HepG2 (cell line): ENCODE measurements at regions not wholly inside any gene's neighbourhood (a gene's known extent, or its start where the extent isn't known, plus 50 kb on each side); places are given as distances from the start of the nearest gene placed in this dataset.

ENCODE experiments used
- ATAC-seq: fragments of 200-7000 bp; cut with Tn5 transposase; 3 replicates; pipeline ENCODE4 v1.9.1; 2020; ENCODE audit warnings: mild to moderate bottlenecking, moderate library complexity
- BruUV-seq: library from RNA; stranded (reverse); fragments of 400-500 nt; replicated peaks from 2 replicates; lab custom pipeline; 2021; lab: Mats Ljungman, UMichigan
- CTCF ChIA-PET: fragments of 300-600 bp; formaldehyde crosslinking; extraction: SDS; loops from one replicate; lab custom pipeline; 2021; ENCODE audit warnings: low total read pairs, inconsistent platforms, low intra/inter-chr PET ratio; lab: Yijun Ruan, JAX
- POLR2A ChIA-PET: fragments of 350-600 bp; sonication (Branson Sonifier 250); formaldehyde crosslinking; loops from one replicate; lab custom pipeline; 2020; ENCODE audit warnings: antibody characterized with exemption, inconsistent platforms; lab: Yijun Ruan, JAX
- DNase-seq: peaks from one replicate; pipeline ENCODE4 v3.0.0-alpha.2; 2015; ENCODE audit warnings: low spot score
- FAIRE-seq: peaks from 3 replicates; lab custom pipeline; 2011; peaks lifted over from hg19 to GRCh38; lab: Jason Lieb, UNC
- H2AFZ ChIP-seq: one replicate; pipeline ENCODE4 v1.6.1; 2011; ENCODE audit warnings: low read length, inconsistent platforms
- H3K27ac ChIP-seq: fragments of 300-600 bp; 3 replicates; pipeline ENCODE4 v1.8.0; 2011; ENCODE audit warnings: mixed run types, mild to moderate bottlenecking, mixed read lengths, low read length, inconsistent platforms; ENCODE audit not compliant: insufficient read depth; ENCODE audit errors: extremely low read length
- H3K27me3 ChIP-seq, 2 experiments: fragments of 200-600 bp in 1 of 2; 2 replicates in 1 of 2; 3 replicates in 1 of 2; pipeline versions ENCODE4 v1.6.0 to v1.8.0; 2011; ENCODE audit warnings: low read length in 2 of 2, mild to moderate bottlenecking in 2 of 2, moderate library complexity in 2 of 2, inconsistent platforms in 1 of 2; ENCODE audit not compliant: insufficient read depth in 2 of 2, control insufficient read depth in 1 of 2
- H3K36me3 ChIP-seq, 2 experiments: fragments of 200-600 bp in 1 of 2; replicated peaks in 1 of 2; 2 replicates in 1 of 2; 3 replicates in 1 of 2; pipeline versions ENCODE4 v1.5.1 to v1.8.0; 2011; ENCODE audit warnings: low read length in 2 of 2, inconsistent platforms in 1 of 2; ENCODE audit not compliant: insufficient read depth in 2 of 2, control insufficient read depth in 1 of 2
- H3K4me1 ChIP-seq: 2 replicates; pipeline ENCODE4 v1.5.1; 2012; ENCODE audit warnings: low read length, inconsistent platforms; ENCODE audit not compliant: insufficient read depth
- H3K4me2 ChIP-seq: 2 replicates; pipeline ENCODE4 v1.6.0; 2011; ENCODE audit warnings: low read depth, low read length, inconsistent platforms
- H3K4me3 ChIP-seq, 3 experiments: fragments of 200-600 bp in 1 of 3; sonication (generic), shearing (Covaris generic) in 1 of 3; replicated peaks in 1 of 3; 2 replicates each; pipeline ENCODE4 v1.5.1; 2011 to 2016; ENCODE audit warnings: low read length in 3 of 3, inconsistent platforms in 2 of 3, low read depth in 2 of 3, mild to moderate bottlenecking in 2 of 3, control low read depth in 1 of 3, mixed read lengths in 1 of 3; ENCODE audit not compliant: insufficient read depth in 1 of 3
- H3K79me2 ChIP-seq: one replicate; pipeline ENCODE4 v1.6.1; 2011; ENCODE audit warnings: low read length, inconsistent platforms; ENCODE audit not compliant: insufficient read depth
- H3K9ac ChIP-seq: 2 replicates; pipeline ENCODE4 v1.6.0; 2011; ENCODE audit warnings: mild to moderate bottlenecking, low read depth, low read length, inconsistent platforms; ENCODE audit not compliant: insufficient read depth
- H3K9me3 ChIP-seq: 2 replicates; pipeline ENCODE4 v1.5.1; 2012; ENCODE audit warnings: mild to moderate bottlenecking, low read length
- H4K20me1 ChIP-seq: 2 replicates; pipeline ENCODE4 v1.6.0; 2011; ENCODE audit warnings: inconsistent platforms, mild to moderate bottlenecking, low read length, moderate library complexity; ENCODE audit not compliant: insufficient read depth
- ATM ChIP-seq: fragments of 450-650 bp; IDR thresholded peaks from 2 replicates; pipeline ENCODE4 v1.7.1; 2017; ENCODE audit warnings: mild to moderate bottlenecking, borderline replicate concordance
- CHCHD3 ChIP-seq: sonication (generic); formaldehyde crosslinking; IDR thresholded peaks from 2 replicates; pipeline ENCODE4 v1.8.0; 2022; ENCODE audit warnings: mild to moderate bottlenecking, missing genetic modification reagents, moderate library complexity
- GLMP ChIP-seq: sonication (generic); formaldehyde crosslinking; IDR thresholded peaks from 2 replicates; pipeline ENCODE4 v1.9.0; 2021; ENCODE audit warnings: missing genetic modification reagents, mild to moderate bottlenecking, borderline replicate concordance
- KAT8 ChIP-seq: IDR thresholded peaks from 2 replicates; pipeline ENCODE4 v1.6.1; 2016; ENCODE audit warnings: missing genetic modification reagents, missing compliant biosample characterization
- KDM1A ChIP-seq: IDR thresholded peaks from 2 replicates; pipeline ENCODE4 v1.6.1; 2016; ENCODE audit warnings: missing compliant biosample characterization
- KLF15 ChIP-seq: sonication (generic); formaldehyde crosslinking; IDR thresholded peaks from 2 replicates; pipeline ENCODE4 v1.8.1; 2023; ENCODE audit warnings: borderline replicate concordance, mild to moderate bottlenecking, inconsistent platforms, missing genetic modification reagents, mixed read lengths
- NBN ChIP-seq: fragments of 450-650 bp; conservative IDR thresholded peaks from 2 replicates; pipeline ENCODE4 v1.6.1; 2017
- NFE2L2 ChIP-seq: fragments of 150-350 bp; IDR thresholded peaks from 2 replicates; pipeline ENCODE4 v1.6.1; 2014; ENCODE audit warnings: low read length
- NR2F1 ChIP-seq, 2 experiments: fragments of 450-650 bp in 1 of 2; formaldehyde crosslinking in 1 of 2; IDR thresholded peaks; 2 replicates each; pipeline versions ENCODE4 v1.5.0 to v1.6.1; 2016 to 2020; ENCODE audit warnings: mild to moderate bottlenecking in 1 of 2, missing compliant biosample characterization in 1 of 2, missing genetic modification reagents in 1 of 2, moderate library complexity in 1 of 2
- PRMT3 ChIP-seq: sonication (generic); formaldehyde crosslinking; IDR thresholded peaks from 2 replicates; pipeline ENCODE4 v1.8.1; 2022; ENCODE audit warnings: low read depth, mild to moderate bottlenecking, moderate library complexity, missing genetic modification reagents, borderline replicate concordance
- SMYD3 ChIP-seq: sonication (generic); formaldehyde crosslinking; IDR thresholded peaks from 2 replicates; pipeline ENCODE4 v1.8.1; 2023; ENCODE audit warnings: mild to moderate bottlenecking, missing genetic modification reagents
- ZBTB7A ChIP-seq: sonication (generic); formaldehyde crosslinking; IDR thresholded peaks from 2 replicates; pipeline ENCODE4 v1.8.0; 2022; ENCODE audit warnings: mild to moderate bottlenecking, missing genetic modification reagents
- ZNF234 ChIP-seq: sonication (generic); formaldehyde crosslinking; conservative IDR thresholded peaks from 2 replicates; pipeline ENCODE4 v1.5.1; 2020; ENCODE audit warnings: mild to moderate bottlenecking, missing genetic modification reagents
- ZNF235 ChIP-seq: sonication (generic); formaldehyde crosslinking; IDR thresholded peaks from 2 replicates; pipeline ENCODE4 v1.8.1; 2023; ENCODE audit warnings: mild to moderate bottlenecking, missing genetic modification reagents, borderline replicate concordance
- ZNF775 ChIP-seq: sonication (generic); formaldehyde crosslinking; IDR thresholded peaks from 2 replicates; pipeline ENCODE4 v1.4.0; 2020; ENCODE audit warnings: missing genetic modification reagents, mild to moderate bottlenecking, moderate library complexity, borderline replicate concordance
- ZSCAN20 ChIP-seq: sonication (generic); formaldehyde crosslinking; IDR thresholded peaks from 2 replicates; pipeline ENCODE4 v1.4.0; 2020; ENCODE audit warnings: missing genetic modification reagents, mild to moderate bottlenecking, borderline replicate concordance
- WGBS: methylation state at CpG from one replicate; pipeline ENCODE4 v1.1.6; 2017; ENCODE audit warnings: low lambda C conversion rate; 5-methylcytosine and 5-hydroxymethylcytosine counted together
- in situ Hi-C: cut with HindIII; loops from 2 replicates; pipeline ENCODE4 v1.10.0; 2017; ENCODE audit warnings: low pct_unique_long_range_greater_than_20kb; ENCODE audit not compliant: extremely low pct_ligation_motif_present
- intact Hi-C: fragments of 100-400 bp; cut with micrococcal nuclease; formaldehyde crosslinking; loops from one replicate; pipeline ENCODE4 v1.10.0; 2022; ENCODE audit not compliant: unreplicated experiment
- TF ChIP-seq, protein P1 (sequence below): sonication (generic); formaldehyde crosslinking; IDR thresholded peaks from 2 replicates; pipeline ENCODE4 v1.4.0; 2020; ENCODE audit warnings: mild to moderate bottlenecking, missing genetic modification reagents
- TF ChIP-seq, protein P2 (sequence below): sonication (generic); formaldehyde crosslinking; IDR thresholded peaks from 2 replicates; pipeline ENCODE4 v1.8.1; 2023; ENCODE audit warnings: mild to moderate bottlenecking, moderate library complexity, missing genetic modification reagents

- no TSS peak for BruUV-seq
- H3K36me3 ChIP-seq: no peaks in the 10 kb centered on the region
- intact Hi-C loops (no loop called here), in situ Hi-C loops (no loop called here)
- H3K4me3 ChIP-seq: no peak overlapping the region
- ChIA-PET POLR2A (no interaction called here), CTCF (no interaction called here)
- H3K4me1 ChIP-seq: peaks cover 8% of the 10 kb centered on the region
- H2AFZ ChIP-seq: no peak overlapping the region
- H3K9me3 ChIP-seq: no peaks in the 10 kb centered on the region
- H3K4me2 ChIP-seq: no peak overlapping the region
- no peak overlapping the region for H3K27ac ChIP-seq
- WGBS: 7% methylated on average over 1 of the region's 1 CpG
- no peaks in the 10 kb centered on the region for H4K20me1 ChIP-seq
- H3K27me3 ChIP-seq: no peaks in the 10 kb centered on the region
- H3K79me2 ChIP-seq: no peaks in the 10 kb centered on the region
- H3K9ac ChIP-seq: no peak overlapping the region
- no peak for TF ChIP-seq ZNF234 (CRISPR knock-in tag)
- TF ChIP-seq ZNF235 (CRISPR knock-in tag): no peak
- TF ChIP-seq ATM: no peak
- TF ChIP-seq KDM1A (CRISPR knock-in tag): no peak
- no peak for TF ChIP-seq ZNF775 (CRISPR knock-in tag)
- TF ChIP-seq PRMT3: no peak
- TF ChIP-seq SMYD3 (CRISPR knock-in tag): no peak
- TF ChIP-seq, protein P1, sequence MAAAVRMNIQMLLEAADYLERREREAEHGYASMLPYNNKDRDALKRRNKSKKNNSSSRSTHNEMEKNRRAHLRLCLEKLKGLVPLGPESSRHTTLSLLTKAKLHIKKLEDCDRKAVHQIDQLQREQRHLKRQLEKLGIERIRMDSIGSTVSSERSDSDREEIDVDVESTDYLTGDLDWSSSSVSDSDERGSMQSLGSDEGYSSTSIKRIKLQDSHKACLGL (CRISPR knock-in tag): no peak
- no peak for TF ChIP-seq KLF15 (CRISPR knock-in tag)
- TF ChIP-seq, protein P2, sequence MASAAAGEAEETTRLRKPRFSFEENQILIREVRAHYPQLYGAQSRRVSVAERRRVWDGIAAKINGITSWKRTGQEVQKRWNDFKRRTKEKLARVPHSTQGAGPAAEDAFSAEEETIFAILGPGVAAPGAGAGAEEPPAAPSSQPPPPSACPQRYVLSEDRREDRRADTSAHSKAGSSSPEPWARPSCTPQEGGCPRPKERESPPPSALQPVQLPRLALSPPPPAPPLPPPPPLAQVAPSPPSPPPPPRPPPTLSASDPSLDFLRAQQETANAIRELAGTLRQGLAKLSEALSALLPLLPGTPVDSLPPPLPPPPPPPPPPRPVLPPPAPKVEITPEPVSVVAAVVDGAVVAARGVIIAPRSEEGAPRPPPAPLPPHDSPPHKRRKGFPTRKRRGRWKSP (CRISPR knock-in tag): no peak
- no peak for TF ChIP-seq NBN
- no peak for TF ChIP-seq KAT8 (CRISPR knock-in tag)
- TF ChIP-seq CHCHD3 (CRISPR knock-in tag): no peak
- TF ChIP-seq NFE2L2: no peak
- no peak for TF ChIP-seq ZSCAN20 (CRISPR knock-in tag)
- TF ChIP-seq GLMP: no peak
- no peak for TF ChIP-seq ZBTB7A (CRISPR knock-in tag)
- no peak for TF ChIP-seq NR2F1 (CRISPR knock-in tag; IDR thresholded peaks at IDR 0.05)
- no peak for FAIRE-seq
- no peak for ATAC-seq
- DNase-seq: no peak
Observed at GRCh38 chr10:83988435-83988834, 150.9 kb upstream of the GHITM start.
